ENCODE measurements at regions not wholly inside any gene's neighbourhood (a gene's known extent, or its start where the extent isn't known, plus 50 kb on each side); places are given as distances from the start of the nearest gene placed in this dataset.
A peak's percentile ranks its signal among the peaks of the same experiment; 100 is the strongest.
"Not testable (repeated sequence)": the region's sequence is repeated elsewhere in the genome, so short reads cannot be mapped to it uniquely, and the experiment has no call there.

GRCh38 chr15:19984101-19984500, 557.5 kb downstream of the GOLGA6L6 start:
- Histone ChIP-seq H3K79me2 (ENCODE audit: insufficient read depth, low read length) (no peaks in the 10 kb centered on the region), H4K20me1 (ENCODE audit: insufficient read depth, low read length) (no peaks in the 10 kb centered on the region), H3F3A (ENCODE audit: insufficient read depth, low read length) (no peaks in the 10 kb centered on the region), H3K27ac (ENCODE audit: low read depth, low read length, poor library complexity, severe bottlenecking) (no peak overlapping the region), H3K9ac (ENCODE audit: low read length) (no peak overlapping the region), H3K4me3 (ENCODE audit: low read depth, low read length, poor library complexity, severe bottlenecking) (no peak overlapping the region), H3K9me3 (ENCODE audit: low read length) (no peaks in the 10 kb centered on the region), H2AFZ (ENCODE audit: low read length) (no peak overlapping the region), H3K27me3 (ENCODE audit: insufficient read depth, low read length) (no peaks in the 10 kb centered on the region), H3K9me2 (ENCODE audit: low read depth, low read length) (no peaks in the 10 kb centered on the region), H3K4me1 (ENCODE audit: insufficient read depth, low read length, severe bottlenecking) (no peaks in the 10 kb centered on the region), H3K36me3 (ENCODE audit: insufficient read depth, low read length) (no peaks in the 10 kb centered on the region), H3K4me2 (ENCODE audit: low read length) (no peak overlapping the region)
- TF ChIP-seq CTCF (IDR thresholded peaks at IDR 0.05; ENCODE audit: low read length) (no peak), EZH2 (IDR thresholded peaks at IDR 0.05; ENCODE audit: borderline replicate concordance, low read length) (no peak)

- H3K4me3 ChIP-seq (ENCODE audit: low read depth, low read length, poor library complexity, severe bottlenecking): no peak overlapping the region
- H3K36me3 ChIP-seq (ENCODE audit: insufficient read depth, low read length): no peaks in the 10 kb centered on the region
- H3K9me3 ChIP-seq (ENCODE audit: low read length): no peaks in the 10 kb centered on the region
- H2AFZ ChIP-seq (ENCODE audit: low read length): no peak overlapping the region
- no peaks in the 10 kb centered on the region for H4K20me1 ChIP-seq (ENCODE audit: insufficient read depth, low read length)
- H3K4me2 ChIP-seq (ENCODE audit: low read length): no peak overlapping the region
- no peaks in the 10 kb centered on the region for H3K27me3 ChIP-seq (ENCODE audit: insufficient read depth, low read length)
- H3F3A ChIP-seq (ENCODE audit: insufficient read depth, low read length): no peaks in the 10 kb centered on the region
- TF ChIP-seq CTCF (IDR thresholded peaks at IDR 0.05; ENCODE audit: low read length): no peak
- TF ChIP-seq EZH2 (IDR thresholded peaks at IDR 0.05; ENCODE audit: borderline replicate concordance, low read length): no peak
- no peaks in the 10 kb centered on the region for H3K79me2 ChIP-seq (ENCODE audit: insufficient read depth, low read length)
- no peaks in the 10 kb centered on the region for H3K4me1 ChIP-seq (ENCODE audit: insufficient read depth, low read length, severe bottlenecking)
- no peak overlapping the region for H3K27ac ChIP-seq (ENCODE audit: low read depth, low read length, poor library complexity, severe bottlenecking)
- H3K9ac ChIP-seq (ENCODE audit: low read length): no peak overlapping the region
- H3K9me2 ChIP-seq (ENCODE audit: low read depth, low read length): no peaks in the 10 kb centered on the region
Measured at GRCh38 chr15:19974998-19975397, 566.6 kb downstream of the GOLGA6L6 start.

GRCh38 chr15:19973718-19974117, 567.9 kb downstream of the GOLGA6L6 start:
- H3K4me2 ChIP-seq (ENCODE audit: low read length): no peak overlapping the region

GRCh38 chr15:19972582-19972981, 569.0 kb downstream of the GOLGA6L6 start:
- H3K27ac ChIP-seq (ENCODE audit: low read depth, low read length, poor library complexity, severe bottlenecking); H2AFZ ChIP-seq (ENCODE audit: low read length); H3K4me2 ChIP-seq (ENCODE audit: low read length); H3K4me3 ChIP-seq (ENCODE audit: low read depth, low read length, poor library complexity, severe bottlenecking); H3K9me3 ChIP-seq (ENCODE audit: low read length); H3K79me2 ChIP-seq (ENCODE audit: insufficient read depth, low read length); H3K4me1 ChIP-seq (ENCODE audit: insufficient read depth, low read length, severe bottlenecking); H3K9me2 ChIP-seq (ENCODE audit: low read depth, low read length); H3K36me3 ChIP-seq (ENCODE audit: insufficient read depth, low read length); H4K20me1 ChIP-seq (ENCODE audit: insufficient read depth, low read length); H3K9ac ChIP-seq (ENCODE audit: low read length); H3K27me3 ChIP-seq (ENCODE audit: insufficient read depth, low read length); H3F3A ChIP-seq (ENCODE audit: insufficient read depth, low read length): not testable (repeated sequence)

More at GRCh38 chr15:19973718-19974117, 567.9 kb downstream of the GOLGA6L6 start:
- Histone ChIP-seq H3K9me3 (ENCODE audit: low read length) (no peaks in the 10 kb centered on the region), H3F3A (ENCODE audit: insufficient read depth, low read length) (no peaks in the 10 kb centered on the region), H3K79me2 (ENCODE audit: insufficient read depth, low read length) (no peaks in the 10 kb centered on the region), H3K9me2 (ENCODE audit: low read depth, low read length) (no peaks in the 10 kb centered on the region), H2AFZ (ENCODE audit: low read length) (no peak overlapping the region), H3K27ac (ENCODE audit: low read depth, low read length, poor library complexity, severe bottlenecking) (no peak overlapping the region), H3K4me1 (ENCODE audit: insufficient read depth, low read length, severe bottlenecking) (no peaks in the 10 kb centered on the region), H3K36me3 (ENCODE audit: insufficient read depth, low read length) (no peaks in the 10 kb centered on the region), H3K4me3 (ENCODE audit: low read depth, low read length, poor library complexity, severe bottlenecking) (no peak overlapping the region), H4K20me1 (ENCODE audit: insufficient read depth, low read length) (no peaks in the 10 kb centered on the region), H3K9ac (ENCODE audit: low read length) (no peak overlapping the region), H3K27me3 (ENCODE audit: insufficient read depth, low read length) (no peaks in the 10 kb centered on the region)
- TF ChIP-seq EZH2 (IDR thresholded peaks at IDR 0.05; ENCODE audit: borderline replicate concordance, low read length) (no peak), CTCF (IDR thresholded peaks at IDR 0.05; ENCODE audit: low read length) (peak; percentile 73)

GRCh38 chr15:19965574-19965973, 576.0 kb downstream of the GOLGA6L6 start:
- H3K36me3 ChIP-seq (ENCODE audit: insufficient read depth, low read length); H3K79me2 ChIP-seq (ENCODE audit: insufficient read depth, low read length); H3K27me3 ChIP-seq (ENCODE audit: insufficient read depth, low read length); H3K9ac ChIP-seq (ENCODE audit: low read length); H3K9me2 ChIP-seq (ENCODE audit: low read depth, low read length); H3K4me1 ChIP-seq (ENCODE audit: insufficient read depth, low read length, severe bottlenecking); H4K20me1 ChIP-seq (ENCODE audit: insufficient read depth, low read length); H3K27ac ChIP-seq (ENCODE audit: low read depth, low read length, poor library complexity, severe bottlenecking); H3K4me3 ChIP-seq (ENCODE audit: low read depth, low read length, poor library complexity, severe bottlenecking); H3K4me2 ChIP-seq (ENCODE audit: low read length); H2AFZ ChIP-seq (ENCODE audit: low read length); H3F3A ChIP-seq (ENCODE audit: insufficient read depth, low read length); H3K9me3 ChIP-seq (ENCODE audit: low read length): not testable (repeated sequence)

GRCh38 chr15:19964480-19964879, 577.1 kb downstream of the GOLGA6L6 start:
- not testable (repeated sequence) for H3K27me3 ChIP-seq (ENCODE audit: insufficient read depth, low read length); H3K4me2 ChIP-seq (ENCODE audit: low read length); H4K20me1 ChIP-seq (ENCODE audit: insufficient read depth, low read length); H3K9me2 ChIP-seq (ENCODE audit: low read depth, low read length); H3K36me3 ChIP-seq (ENCODE audit: insufficient read depth, low read length); H3K79me2 ChIP-seq (ENCODE audit: insufficient read depth, low read length); H3K4me1 ChIP-seq (ENCODE audit: insufficient read depth, low read length, severe bottlenecking); H3K9ac ChIP-seq (ENCODE audit: low read length); H2AFZ ChIP-seq (ENCODE audit: low read length); H3F3A ChIP-seq (ENCODE audit: insufficient read depth, low read length); H3K27ac ChIP-seq (ENCODE audit: low read depth, low read length, poor library complexity, severe bottlenecking); H3K9me3 ChIP-seq (ENCODE audit: low read length); H3K4me3 ChIP-seq (ENCODE audit: low read depth, low read length, poor library complexity, severe bottlenecking)
